MCF 10A (cell line): ENCODE measurements at regions not wholly inside any gene's neighbourhood (a gene's known extent, or its start where the extent isn't known, plus 50 kb on each side); places are given as distances from the start of the nearest gene placed in this dataset.

Experiments used
- BruUV-seq: library from RNA; stranded (reverse); fragments of 400-500 nt; replicated peaks from 2 replicates; lab custom pipeline; 2021; lab: Mats Ljungman, UMichigan
- CTCF ChIA-PET: fragments of 300-600 bp; sonication (Branson Sonifier 250); formaldehyde crosslinking; extraction: SDS; loops from one replicate; lab custom pipeline; 2021; ENCODE audit warnings: antibody characterized with exemption, inconsistent platforms; lab: Yijun Ruan, JAX
- POLR2A ChIA-PET: fragments of 300-600, 350-650 bp; sonication (Branson Sonifier 250); formaldehyde crosslinking; extraction: SDS; loops from one replicate; lab custom pipeline; 2020; ENCODE audit warnings: antibody characterized with exemption, inconsistent platforms; lab: Yijun Ruan, JAX
- DNase-seq: peaks from one replicate; pipeline ENCODE4 v3.0.0-alpha.2; 2018; ENCODE audit not compliant: unreplicated experiment
- H3K27ac Mint-ChIP-seq: one replicate; pipeline ENCODE4 v1.8.0; 2022; ENCODE audit warnings: mild to moderate bottlenecking, low read depth, mixed read lengths; ENCODE audit not compliant: unreplicated experiment
- H3K27me3 Mint-ChIP-seq: one replicate; pipeline ENCODE4 v1.8.0; 2022; ENCODE audit warnings: mixed read lengths; ENCODE audit not compliant: insufficient read depth, unreplicated experiment
- H3K36me3 Mint-ChIP-seq: one replicate; pipeline ENCODE4 v1.8.0; 2022; ENCODE audit warnings: mild to moderate bottlenecking, moderate library complexity, mixed read lengths; ENCODE audit not compliant: insufficient read depth, unreplicated experiment
- H3K4me1 Mint-ChIP-seq: one replicate; pipeline ENCODE4 v1.8.0; 2022; ENCODE audit warnings: mixed read lengths; ENCODE audit not compliant: insufficient read depth, unreplicated experiment
- H3K4me3 Mint-ChIP-seq: one replicate; pipeline ENCODE4 v1.8.0; 2022; ENCODE audit warnings: mild to moderate bottlenecking, moderate library complexity, mixed read lengths; ENCODE audit not compliant: unreplicated experiment
- H3K9me3 Mint-ChIP-seq: one replicate; pipeline ENCODE4 v1.8.0; 2022; ENCODE audit warnings: mixed read lengths; ENCODE audit not compliant: unreplicated experiment
- intact Hi-C: fragments of 100-400 bp; cut with micrococcal nuclease; formaldehyde crosslinking; loops from 2 replicates; pipeline ENCODE4 v1.14.1; 2022
- TF ChIP-seq, protein P1 (sequence below): fragments of 200-600 bp; IDR thresholded peaks from one replicate; pipeline ENCODE4 v1.8.0; 2022; ENCODE audit warnings: antibody characterized with exemption, mild to moderate bottlenecking; ENCODE audit not compliant: unreplicated experiment

DNA sequence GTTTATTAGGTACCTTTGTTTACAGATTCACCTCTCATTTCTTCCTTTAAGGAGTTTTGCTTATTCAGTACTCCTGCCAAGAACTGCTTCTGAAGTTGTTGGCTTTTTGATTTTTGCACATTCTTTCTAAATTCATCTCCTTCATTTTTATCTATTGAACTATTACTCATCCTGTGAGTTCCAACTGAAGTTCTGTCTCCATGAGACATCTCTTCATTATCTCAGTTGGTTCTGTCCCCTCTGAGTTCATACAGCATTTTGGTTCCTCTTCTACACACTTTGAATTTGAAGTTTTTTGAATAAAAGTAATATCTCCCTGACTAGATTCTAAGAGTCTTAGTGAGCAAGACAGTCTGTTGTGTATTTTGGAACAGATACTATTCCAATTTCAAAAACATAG, 299.7 kb downstream of the OTOL1 start:
- POLR2A ChIA-PET, result no interaction called here
- Mint-ChIP-seq H3K4me3 (no peak overlapping the region), H3K36me3 (no peaks in the 10 kb centered on the region), H3K9me3 (no peaks in the 10 kb centered on the region), H3K27me3 (no peaks in the 10 kb centered on the region), H3K4me1 (no peaks in the 10 kb centered on the region), H3K27ac (no peak overlapping the region)
- DNase-seq, result no peak
- CTCF ChIA-PET, result interaction anchor here (1.9 kb wide), 1 partner anchor 20 kb away, joined by 6 read pairs; no protein-coding TSS in a partner anchor
- intact Hi-C loops, result no loop called here
- TF ChIP-seq, protein P1, sequence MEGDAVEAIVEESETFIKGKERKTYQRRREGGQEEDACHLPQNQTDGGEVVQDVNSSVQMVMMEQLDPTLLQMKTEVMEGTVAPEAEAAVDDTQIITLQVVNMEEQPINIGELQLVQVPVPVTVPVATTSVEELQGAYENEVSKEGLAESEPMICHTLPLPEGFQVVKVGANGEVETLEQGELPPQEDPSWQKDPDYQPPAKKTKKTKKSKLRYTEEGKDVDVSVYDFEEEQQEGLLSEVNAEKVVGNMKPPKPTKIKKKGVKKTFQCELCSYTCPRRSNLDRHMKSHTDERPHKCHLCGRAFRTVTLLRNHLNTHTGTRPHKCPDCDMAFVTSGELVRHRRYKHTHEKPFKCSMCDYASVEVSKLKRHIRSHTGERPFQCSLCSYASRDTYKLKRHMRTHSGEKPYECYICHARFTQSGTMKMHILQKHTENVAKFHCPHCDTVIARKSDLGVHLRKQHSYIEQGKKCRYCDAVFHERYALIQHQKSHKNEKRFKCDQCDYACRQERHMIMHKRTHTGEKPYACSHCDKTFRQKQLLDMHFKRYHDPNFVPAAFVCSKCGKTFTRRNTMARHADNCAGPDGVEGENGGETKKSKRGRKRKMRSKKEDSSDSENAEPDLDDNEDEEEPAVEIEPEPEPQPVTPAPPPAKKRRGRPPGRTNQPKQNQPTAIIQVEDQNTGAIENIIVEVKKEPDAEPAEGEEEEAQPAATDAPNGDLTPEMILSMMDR, result no peak
- no TSS peak for BruUV-seq

DNA sequence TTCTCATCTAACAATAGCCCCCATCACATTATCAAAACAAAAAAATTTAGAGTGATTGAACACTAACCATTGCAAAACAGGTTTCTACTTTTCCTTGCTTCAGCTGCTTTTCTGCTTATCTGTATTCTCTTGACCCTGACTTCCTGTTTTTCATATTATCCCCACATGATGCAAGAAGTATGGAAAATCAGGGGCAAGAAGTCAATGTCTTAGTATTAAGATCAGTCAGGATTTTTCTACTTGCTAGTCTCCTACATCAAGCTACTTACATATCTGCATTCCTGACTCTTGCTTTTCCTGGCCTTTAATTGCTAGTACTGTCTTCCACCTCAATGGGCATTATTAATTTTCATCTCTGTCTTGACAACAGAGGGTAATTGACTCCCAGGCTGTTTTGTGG, 300.2 kb downstream of the OTOL1 start:
- no TSS peak for BruUV-seq
- ChIA-PET CTCF (interaction anchor here (1.9 kb wide), 1 partner anchor 20 kb away, joined by 6 read pairs; no protein-coding TSS in a partner anchor), POLR2A (no interaction called here)
- H3K36me3 Mint-ChIP-seq, result no peaks in the 10 kb centered on the region
- no peaks in the 10 kb centered on the region for H3K27me3 Mint-ChIP-seq
- H3K9me3 Mint-ChIP-seq, result no peaks in the 10 kb centered on the region
- DNase-seq, result no peak
- H3K4me3 Mint-ChIP-seq, result no peak overlapping the region
- intact Hi-C loops, result no loop called here
- no peak overlapping the region for H3K27ac Mint-ChIP-seq
- no peaks in the 10 kb centered on the region for H3K4me1 Mint-ChIP-seq
- TF ChIP-seq, protein P1, result no peak

DNA sequence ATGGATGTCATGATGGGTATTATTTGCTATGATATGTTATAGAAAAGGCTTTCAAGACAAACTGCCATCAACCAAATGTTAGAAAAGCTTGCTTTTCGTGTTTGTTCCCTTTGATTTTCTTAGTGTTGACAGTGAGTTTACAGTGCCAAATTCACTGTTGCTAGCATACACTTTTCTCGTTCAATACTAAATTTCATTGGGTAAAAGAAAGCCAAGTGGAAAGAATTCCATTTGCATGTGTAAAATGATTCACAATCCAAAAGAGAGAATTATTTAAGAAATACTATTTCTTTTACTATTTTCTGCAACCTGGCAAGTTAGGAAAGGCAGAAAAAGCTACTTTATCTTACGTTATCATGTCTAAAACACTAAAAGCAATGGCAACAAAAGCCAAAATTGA, 301.4 kb downstream of the OTOL1 start:
- no TSS peak for BruUV-seq
- Mint-ChIP-seq H3K4me1 (no peaks in the 10 kb centered on the region), H3K9me3 (no peaks in the 10 kb centered on the region), H3K27ac (no peak overlapping the region), H3K4me3 (no peak overlapping the region), H3K27me3 (no peaks in the 10 kb centered on the region), H3K36me3 (no peaks in the 10 kb centered on the region)
- no peak for DNase-seq
- intact Hi-C loops, result no loop called here
- CTCF ChIA-PET, result interaction anchor here (1.9 kb wide), 1 partner anchor 18 kb away, joined by 6 read pairs; no protein-coding TSS in a partner anchor
- TF ChIP-seq, protein P1, result no peak
- POLR2A ChIA-PET, result no interaction called here

DNA sequence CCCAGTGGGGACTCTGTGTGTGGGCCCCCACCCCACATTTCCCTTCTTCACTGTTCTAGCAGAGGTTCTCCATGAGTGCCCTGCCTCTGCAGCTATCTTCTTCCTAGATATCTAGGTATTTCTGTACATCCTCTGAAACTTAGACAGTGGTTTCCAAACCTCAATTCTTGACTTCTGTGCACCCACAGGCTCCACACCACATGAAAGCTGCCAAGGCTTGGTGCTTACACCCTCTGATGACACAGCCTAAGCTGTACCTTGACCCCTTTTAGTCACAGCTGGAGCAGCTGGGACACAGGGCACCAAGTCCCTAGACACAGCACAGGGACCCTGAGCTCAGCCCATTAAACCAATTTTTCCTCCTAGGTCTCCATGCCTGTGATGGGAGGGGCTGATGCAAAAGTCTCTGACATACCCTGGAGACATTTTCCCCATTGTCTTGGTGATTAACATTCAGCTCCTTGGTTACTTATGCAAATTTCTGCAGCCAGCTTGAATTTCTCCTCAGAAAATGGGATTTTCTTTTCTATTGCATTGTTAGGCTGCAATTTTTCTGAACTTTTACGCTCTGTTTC, 304.5 kb downstream of the OTOL1 start:
- CTCF ChIA-PET, result no interaction called here
- no peak overlapping the region for H3K4me3 Mint-ChIP-seq
- POLR2A ChIA-PET, result no interaction called here
- H3K36me3 Mint-ChIP-seq, result no peaks in the 10 kb centered on the region
- BruUV-seq, result no TSS peak
- no peak for DNase-seq
- no peaks in the 10 kb centered on the region for H3K4me1 Mint-ChIP-seq
- intact Hi-C loops, result no loop called here
- H3K27me3 Mint-ChIP-seq, result no peaks in the 10 kb centered on the region
- H3K27ac Mint-ChIP-seq, result no peak overlapping the region
- TF ChIP-seq, protein P1, result no peak
- no peaks in the 10 kb centered on the region for H3K9me3 Mint-ChIP-seq
